ENCODE measurements at regions not wholly inside any gene's neighbourhood (a gene's known extent, or its start where the extent isn't known, plus 50 kb on each side); places are given as distances from the start of the nearest gene placed in this dataset.
"Not testable (repeated sequence)": the region's sequence is repeated elsewhere in the genome, so short reads cannot be mapped to it uniquely, and the experiment has no call there.

DNA sequence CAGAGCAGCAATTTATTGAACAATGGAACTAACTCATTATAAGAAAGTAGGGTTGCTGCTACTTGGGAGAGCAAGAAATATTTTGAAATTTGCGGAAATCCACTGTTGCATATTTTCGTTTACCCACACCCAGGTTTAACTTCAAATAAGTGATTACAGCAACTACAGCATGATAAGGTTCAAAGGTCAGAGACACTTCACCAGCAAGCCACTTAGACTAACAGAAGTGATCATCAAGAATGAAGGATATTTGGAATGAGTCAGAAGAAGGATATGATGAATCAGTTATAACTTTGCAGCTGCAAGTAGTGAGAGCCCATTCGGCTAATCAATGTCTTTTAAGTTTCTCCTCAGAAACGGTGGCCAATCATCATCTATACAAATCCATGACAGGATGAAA, 199.3 kb downstream of the TMA16 start:
- peak; percentile 53 for DNase-seq (ENCODE audit: low read depth)

DNA sequence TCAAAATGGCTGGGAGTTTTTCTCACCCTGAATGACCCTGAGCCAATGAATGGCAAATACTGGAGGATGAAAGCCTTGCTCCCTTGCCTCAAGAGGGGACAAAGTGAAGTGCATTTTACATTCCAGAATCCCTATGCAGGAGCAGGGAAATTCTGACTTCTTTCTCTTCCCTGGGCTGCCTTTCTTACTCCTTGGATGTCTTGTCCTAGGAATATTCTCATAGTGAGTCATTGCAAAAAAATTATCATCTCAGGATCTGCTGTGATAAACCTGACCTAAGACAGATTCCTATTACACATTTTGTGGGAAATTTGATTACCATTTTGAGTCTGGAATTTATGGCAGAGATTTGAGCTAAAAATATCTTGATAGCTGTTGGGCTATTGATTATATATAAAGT, 199.9 kb downstream of the TMA16 start:
- peak; percentile 51 for DNase-seq (ENCODE audit: low read depth)

DNA sequence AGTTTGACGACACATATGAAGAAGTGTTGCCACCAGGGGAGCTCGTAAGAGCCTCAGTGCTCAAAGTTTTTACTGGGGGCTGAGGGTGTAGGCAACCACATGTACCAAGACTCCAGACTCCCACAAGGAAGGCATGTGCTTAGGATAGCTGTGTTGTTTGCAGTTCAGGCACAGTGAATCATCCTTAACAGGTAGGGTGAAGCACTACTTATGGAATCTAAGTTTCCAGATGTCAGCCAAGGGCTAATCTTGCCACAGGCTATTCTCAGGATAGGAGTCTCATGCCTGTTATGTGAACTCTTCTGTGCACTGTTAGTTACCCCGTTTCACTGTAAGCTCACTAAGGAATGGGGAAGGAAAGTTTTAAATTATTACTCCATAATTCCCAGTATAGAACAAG, 202.6 kb downstream of the TMA16 start:
- DNase-seq (ENCODE audit: low read depth): peak; percentile 66

DNA sequence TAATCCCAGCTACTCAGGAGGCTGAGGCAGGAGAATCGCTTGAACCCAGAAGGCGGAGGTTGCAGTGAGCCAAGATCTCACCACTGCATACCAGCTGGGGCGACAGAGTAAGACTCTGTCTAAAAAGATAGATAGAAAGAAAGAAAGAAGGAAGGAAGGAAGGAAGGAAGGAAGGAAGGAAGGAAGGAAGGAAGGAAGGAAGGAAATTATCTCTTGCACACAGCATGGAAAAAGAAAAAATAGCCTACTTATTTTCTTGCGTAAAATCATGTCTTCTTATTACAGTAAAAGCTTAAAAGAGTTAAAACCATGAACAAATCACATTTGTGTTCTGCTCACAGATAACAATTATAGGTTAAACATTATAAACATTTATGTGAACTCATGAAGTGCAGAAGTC, 205.9 kb downstream of the TMA16 start:
- DNase-seq (ENCODE audit: low read depth): not testable (repeated sequence)

DNA sequence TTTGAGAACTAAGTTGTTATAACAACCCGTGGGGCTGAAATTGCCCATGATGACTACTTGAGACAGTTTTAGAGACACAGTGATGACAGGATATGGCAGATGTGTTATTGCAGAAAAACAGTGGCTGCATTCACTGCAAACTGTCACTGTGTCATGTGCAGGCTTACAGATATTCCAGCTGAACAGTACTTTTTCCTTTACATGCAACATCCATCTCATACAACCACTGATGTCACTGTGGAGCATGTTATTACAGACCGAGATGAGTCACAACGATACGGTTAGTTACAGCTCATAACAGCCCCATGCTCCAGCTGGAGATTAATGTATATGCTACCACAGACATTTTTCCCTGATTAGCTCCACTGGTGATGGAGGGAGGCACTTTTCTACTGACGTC, 207.4 kb downstream of the TMA16 start:
- peak; percentile 58 for DNase-seq (ENCODE audit: low read depth)

DNA sequence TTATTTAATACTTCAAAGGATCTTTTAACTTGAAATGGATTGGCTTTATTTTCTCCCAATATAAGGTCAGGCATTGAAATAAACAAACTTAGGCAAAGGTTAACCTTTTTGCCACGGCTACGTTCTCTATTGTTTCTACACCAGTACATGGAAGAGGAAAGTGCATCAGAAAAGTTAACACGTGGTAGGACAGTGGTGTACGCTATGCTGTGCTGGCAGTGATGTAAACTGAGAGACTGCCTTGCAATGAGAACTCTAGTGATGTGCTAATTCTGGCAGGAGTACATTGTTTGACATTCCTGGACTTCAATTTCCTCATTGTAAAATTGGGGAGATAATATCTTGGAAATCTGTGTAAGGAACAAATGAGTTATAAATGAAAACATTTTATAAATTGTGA, 208.2 kb downstream of the TMA16 start:
- DNase-seq (ENCODE audit: low read depth): no peak

DNA sequence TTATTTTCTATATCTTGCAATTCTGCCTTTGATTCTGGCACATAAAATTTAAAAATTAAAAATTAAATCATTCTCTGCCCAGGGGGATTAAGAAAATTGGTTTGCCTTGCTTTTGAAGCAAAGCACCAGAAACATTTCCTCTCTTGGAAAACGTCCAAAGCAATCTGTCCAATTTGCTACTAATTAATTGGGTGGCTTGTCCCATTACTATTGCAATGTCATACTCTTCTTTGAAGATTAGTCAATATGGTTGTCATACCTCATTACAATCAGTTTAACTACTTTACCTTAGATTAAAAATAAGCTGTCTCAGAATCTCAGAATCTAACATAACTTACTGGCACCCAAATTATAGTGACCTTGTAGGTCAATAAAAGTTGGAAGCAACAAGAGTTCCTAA, 208.8 kb downstream of the TMA16 start:
- no peak for DNase-seq (ENCODE audit: low read depth)

DNA sequence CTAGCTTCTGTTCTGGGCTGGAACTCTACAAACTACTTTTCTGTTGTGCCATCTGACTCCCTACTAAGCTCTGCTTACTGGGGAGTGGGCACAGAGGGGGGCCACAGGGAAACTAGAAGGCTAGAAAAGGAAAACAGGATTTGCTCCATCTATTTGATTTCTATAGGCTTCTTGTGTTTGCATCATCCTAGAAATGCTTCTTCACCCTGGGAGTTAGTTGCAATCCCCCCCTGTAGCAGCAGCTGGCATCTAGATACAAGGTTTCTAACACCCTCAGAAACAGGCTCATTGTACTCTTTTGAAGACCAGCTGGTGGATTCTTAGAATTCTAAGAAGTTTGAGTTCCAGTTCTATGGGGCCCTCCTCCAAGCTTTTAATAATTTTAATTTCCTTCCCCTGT, 213.4 kb downstream of the TMA16 start:
- no peak for DNase-seq (ENCODE audit: low read depth)

DNA sequence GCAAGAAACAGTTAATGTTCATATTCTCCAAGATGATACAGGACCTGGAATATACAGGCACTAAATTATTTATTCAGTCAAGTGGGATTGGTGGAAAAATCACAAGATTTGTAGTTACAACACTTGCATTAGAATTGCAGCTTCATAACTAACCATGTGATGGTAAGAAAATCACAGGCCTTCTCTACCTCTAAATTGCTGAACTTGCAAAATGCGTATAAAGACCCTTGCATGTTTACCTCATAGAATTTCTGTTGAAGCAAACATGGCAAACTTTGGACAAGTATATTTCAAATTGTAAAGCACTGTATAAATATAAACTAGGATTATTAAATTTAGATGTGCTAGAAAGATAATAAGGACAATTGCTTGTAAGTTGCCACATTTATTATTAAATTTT, 215.1 kb downstream of the TMA16 start:
- DNase-seq (ENCODE audit: low read depth): no peak

DNA sequence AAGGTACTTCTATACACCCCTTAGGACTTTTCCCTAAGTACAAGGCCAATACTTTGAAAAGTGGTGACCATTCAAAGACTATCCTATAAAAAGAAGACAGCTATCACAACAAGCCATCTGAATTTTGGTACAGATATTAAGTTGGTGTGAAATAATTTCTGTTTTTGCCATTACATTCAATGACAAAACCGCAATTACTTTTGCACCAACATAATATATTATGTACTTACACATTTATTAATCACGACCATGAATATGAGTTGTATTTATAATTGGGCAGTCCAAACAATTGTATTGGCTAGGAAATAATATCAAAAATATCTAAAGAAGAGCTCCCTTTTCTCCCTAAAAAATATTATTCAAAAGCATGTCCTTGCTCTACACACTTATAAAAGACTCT, 215.7 kb downstream of the TMA16 start:
- no peak for DNase-seq (ENCODE audit: low read depth)

DNA sequence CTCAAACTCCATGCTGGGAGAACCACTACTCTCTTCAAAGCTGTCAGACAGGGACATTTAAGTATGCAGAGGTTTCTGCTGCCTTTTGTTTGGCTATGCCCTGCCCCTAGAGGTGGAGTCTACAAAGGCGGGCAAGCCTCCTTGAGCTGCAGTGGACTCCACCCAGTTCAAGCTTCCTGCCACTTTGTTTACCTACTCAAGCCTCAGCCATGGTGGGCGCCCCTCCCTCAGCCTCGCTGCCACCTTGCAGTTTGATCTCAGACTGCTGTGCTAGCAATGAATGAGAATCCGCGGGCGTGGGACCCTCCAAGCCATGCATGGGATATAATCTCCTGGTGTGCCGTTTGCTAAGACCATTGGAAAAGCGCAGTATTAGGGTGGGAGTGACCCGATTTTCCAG, 230.0 kb downstream of the TMA16 start:
- not testable (repeated sequence) for DNase-seq (ENCODE audit: low read depth)

DNA sequence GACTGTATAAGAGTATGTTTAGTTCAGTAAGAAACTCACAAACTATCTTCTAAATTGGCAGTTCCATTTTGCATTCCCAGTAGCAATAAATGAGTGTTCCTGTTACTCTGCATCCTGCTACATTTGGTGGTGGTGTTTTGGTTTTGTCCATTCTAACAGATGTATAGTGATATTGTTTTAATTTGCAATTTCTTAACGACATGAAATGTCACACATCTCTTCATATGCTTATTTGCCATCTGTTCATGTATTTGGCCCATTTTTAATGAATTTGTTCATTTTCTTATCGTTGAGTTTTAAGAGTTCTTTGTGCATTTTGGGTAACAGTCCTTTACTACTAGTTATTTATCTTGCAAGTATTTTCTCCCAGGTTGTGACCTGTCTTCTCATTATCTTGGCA, 232.2 kb downstream of the TMA16 start:
- DNase-seq (ENCODE audit: low read depth): no peak

DNA sequence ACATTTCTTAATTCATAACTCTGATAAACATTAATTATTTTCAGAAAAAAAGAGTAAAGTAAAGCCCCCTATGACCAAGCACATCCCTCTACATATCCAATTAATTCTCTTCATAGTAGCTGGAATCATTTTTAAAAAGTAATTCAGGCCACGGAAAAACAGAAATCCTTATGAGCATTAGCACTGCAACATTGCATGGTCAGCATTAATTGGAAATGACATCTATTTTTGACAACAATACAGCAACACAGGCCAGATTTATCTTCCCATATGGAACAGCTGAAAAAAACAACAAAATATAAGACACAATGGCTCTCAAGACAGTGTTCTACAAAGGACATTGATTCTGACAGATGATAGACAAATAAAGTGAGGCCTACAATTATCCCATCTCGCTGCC, 236.6 kb downstream of the TMA16 start:
- DNase-seq (ENCODE audit: low read depth): no peak

DNA sequence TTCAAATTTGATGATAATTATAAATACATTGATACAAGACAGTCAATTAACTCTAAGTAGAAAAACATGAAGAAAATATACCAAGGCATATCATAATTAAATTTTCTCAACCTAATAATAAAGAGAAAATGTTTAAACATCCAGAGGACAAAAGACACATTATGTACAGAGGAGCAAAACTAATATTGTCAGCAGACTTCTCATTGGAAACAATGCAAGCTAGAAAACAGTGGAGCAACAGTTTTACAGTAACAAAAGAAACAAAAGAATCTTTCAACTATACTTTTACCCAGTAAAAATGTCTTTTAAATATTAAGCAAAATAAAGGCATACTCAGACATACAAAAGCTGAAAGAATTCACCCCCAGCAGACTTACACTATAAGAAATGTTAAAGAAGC, 238.0 kb downstream of the TMA16 start:
- no peak for DNase-seq (ENCODE audit: low read depth)

DNA sequence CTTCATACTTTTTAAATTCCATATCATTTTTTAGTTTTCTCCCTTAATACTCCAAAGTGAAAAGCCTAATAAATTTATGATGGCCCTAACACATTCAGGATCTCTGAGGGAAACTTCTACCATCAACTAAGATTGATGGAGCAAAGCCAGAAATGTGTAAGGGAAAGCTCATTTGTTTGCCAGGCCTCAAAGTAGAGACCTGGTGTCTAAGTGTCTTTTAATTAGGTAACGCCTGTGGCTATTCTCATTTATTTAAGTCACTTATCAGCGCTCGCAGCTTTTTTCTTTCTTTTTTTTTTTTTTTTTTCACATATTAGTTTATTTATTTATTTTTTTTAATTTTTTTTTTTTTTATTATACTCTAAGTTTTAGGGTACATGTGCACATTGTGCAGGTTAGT, 242.4 kb downstream of the TMA16 start:
- DNase-seq (ENCODE audit: low read depth): no peak

DNA sequence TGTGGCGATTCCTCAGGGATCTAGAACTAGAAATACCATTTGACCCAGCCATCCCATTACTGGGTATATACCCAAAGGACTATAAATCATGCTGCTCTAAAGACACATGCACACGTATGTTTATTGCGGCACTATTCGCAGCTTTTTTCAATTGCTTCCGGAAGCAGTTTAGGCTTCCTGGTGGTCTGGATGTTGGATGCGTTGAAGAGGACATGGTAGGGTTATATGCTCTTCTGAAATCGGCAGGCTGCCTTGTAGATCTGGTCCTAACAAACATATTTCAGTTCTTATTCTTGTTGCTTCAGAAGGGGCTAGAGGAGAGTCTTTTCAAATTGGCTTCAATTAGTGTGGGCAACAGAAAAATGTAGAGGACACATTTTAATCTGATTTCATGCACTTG, 243.4 kb downstream of the TMA16 start:
- DNase-seq (ENCODE audit: low read depth): not testable (repeated sequence)

DNA sequence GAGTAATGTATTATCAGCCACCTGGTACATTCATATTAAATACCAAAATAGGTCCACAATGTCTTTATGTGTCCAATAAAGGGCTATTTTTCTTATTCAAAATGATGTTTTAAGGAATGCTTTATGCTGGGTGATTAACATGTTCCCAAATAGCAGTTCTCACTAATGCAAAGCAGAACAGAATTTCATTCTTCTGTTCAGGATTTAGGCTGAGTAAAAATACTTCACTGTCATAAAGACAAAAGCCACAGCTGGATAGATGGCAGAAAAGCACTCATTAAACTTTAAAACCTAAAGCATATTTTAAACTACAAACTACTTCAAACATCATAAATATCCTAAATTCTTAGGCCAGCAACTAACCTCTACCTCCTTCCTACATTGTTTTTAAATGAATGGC, 244.0 kb downstream of the TMA16 start:
- DNase-seq (ENCODE audit: low read depth): no peak

DNA sequence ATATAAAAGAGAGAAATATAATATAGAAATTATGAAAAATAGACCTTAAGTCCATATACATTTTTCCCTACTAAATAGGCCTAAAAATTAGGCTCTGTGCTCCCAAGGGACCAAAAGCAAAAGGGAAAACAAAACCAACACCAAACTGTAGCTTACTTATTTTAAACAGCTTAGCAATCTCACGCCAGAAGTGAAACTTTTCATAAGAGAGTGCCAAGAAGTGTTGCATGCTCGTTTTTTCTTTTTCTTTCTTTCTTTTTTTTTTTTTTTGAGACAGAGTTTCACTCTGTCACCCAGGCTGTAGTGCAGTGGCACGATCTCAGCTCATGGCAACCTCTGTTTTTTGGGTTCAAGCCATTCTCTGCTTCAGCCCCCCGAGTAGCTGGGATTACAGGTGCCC, 250.4 kb downstream of the TMA16 start:
- DNase-seq (ENCODE audit: low read depth): no peak

DNA sequence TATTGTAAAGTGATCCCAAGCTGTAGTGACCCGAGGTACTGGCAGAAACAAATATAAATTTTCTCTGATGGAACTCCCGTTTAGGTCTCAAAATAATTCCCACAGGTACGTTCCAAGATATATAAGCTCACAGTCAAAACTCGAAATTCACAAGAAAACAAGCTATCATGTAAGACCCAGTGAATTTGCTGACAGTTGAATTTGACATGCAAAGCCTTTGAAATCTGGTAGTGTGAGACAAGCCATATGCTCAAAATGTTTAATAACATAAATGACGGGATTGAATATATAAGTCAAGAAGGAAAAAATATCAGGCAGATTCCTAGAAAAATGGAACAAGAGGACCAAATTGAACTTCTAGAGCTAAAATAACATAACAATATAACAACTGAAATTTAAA, 252.8 kb downstream of the TMA16 start:
- no peak for DNase-seq (ENCODE audit: low read depth)

DNA sequence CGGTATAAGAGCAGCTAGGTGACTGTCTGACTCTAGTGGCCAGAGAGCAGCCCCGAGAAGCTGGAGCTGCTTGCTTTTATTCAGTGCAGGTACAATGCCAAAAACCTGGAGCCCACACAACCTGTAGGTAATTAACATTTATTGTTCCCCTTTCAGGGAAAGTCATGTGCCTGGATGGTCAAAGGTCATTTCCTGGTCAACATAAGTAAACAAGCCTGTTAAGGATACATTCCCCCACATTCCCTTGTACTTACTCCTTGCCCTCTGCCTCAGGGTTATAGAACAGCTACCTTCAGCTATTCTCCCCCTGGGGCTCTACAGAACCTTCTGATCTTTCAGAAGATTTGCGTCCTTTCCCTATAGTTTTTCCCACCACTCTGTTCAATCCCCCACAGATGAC, 253.4 kb downstream of the TMA16 start:
- no peak for DNase-seq (ENCODE audit: low read depth)

DNA sequence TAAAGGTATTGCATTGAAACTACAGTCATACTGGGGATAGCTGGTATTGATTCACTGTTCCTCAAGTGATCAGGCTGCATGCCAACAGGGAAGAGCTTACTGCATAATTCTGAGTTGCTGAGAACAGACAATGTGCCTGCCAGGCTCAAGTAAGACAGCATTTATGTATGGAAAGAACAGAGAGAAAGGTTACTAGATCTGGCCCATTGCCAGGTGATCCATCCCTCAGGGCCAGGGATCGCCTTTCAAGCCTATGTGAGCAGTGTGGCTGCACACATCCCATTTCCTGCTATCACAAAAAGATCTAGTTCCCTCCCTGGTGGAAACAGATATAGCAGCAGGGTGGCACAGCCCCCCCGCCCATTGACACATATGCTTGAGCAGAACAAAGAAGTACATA, 254.0 kb downstream of the TMA16 start:
- DNase-seq (ENCODE audit: low read depth): no peak

DNA sequence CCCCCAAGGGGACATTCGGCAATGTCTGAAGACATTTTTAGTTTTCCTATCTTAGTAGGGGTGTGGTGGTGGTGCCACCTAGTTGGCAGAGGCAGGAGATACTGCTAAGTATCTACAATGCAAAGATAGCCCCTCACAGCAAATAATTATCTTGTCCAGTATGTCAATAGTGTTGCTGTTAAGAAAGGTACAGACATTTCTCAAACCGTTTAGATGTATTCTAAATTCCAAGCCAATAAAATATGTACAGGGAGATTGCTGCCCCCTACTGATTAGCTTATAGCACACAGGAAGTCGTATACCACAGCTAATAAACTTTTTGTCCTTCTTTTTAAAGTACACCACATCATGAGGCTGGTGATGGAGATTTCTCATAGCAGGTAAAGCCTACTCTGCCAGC, 260.5 kb downstream of the TMA16 start:
- DNase-seq (ENCODE audit: low read depth): no peak

DNA sequence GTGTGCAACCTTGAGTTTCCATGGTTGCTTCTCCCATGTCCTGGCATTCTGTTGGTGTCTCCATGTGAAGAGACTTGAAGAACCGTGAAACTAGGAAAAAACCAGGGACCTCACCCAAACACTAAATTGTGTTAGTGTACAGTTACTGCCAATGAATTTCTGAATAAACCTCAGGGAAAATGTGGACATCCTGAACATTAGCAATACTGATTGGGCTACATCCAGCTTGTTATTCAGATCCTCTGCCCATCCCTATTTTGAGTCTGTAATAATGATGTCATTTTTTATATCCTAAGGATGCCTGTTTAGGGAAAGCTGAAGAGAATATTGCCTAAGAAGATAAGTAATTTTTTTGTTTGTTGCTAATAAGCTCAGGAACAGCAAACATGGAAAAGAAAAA, 262.7 kb downstream of the TMA16 start:
- no peak for DNase-seq (ENCODE audit: low read depth)

DNA sequence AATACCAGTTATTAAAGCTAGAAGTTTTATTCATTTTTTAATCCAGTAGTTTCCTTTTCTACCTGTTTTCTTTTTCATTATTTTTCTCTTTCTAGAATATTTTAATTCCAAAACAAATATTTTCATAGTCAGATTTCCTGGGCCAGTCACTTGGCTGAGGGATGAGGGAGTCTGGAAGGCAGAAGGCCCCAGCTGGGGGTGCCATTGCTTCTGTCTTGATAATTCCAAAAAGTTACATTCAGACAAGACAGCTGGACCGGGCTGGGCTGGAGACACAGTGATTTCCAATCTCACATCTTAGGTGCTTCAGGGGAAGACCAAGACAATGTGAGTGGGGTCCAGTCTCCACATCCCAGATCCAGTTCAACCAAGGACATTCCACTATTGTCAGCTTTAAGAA, 263.5 kb downstream of the TMA16 start:
- no peak for DNase-seq (ENCODE audit: low read depth)

DNA sequence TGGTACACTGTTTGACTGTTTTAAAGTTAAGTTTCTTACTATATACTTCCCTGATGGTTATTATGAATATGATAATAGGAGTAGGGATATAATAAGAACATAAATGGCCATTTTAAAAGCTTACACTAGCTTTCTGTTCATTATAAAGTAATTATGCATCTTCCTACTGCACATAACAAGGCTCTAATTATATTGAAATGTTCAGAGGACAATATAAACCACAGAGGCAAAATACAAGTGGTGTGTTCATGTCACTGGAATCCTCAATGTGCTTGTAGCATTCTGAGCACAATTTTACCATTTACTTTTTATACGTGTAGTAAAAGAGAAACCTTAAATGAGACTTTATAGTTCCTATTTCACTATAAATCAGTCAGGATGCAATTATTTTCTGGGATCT, 268.3 kb downstream of the TMA16 start:
- DNase-seq (ENCODE audit: low read depth): no peak

Measured in non-pigmented ciliary epithelial cell (primary cell).